Caco-2 (cell line): ENCODE measurements at regions not wholly inside any gene's neighbourhood (a gene's known extent, or its start where the extent isn't known, plus 50 kb on each side); places are given as distances from the start of the nearest gene placed in this dataset.

ENCODE experiments used
- BruUV-seq: library from RNA; stranded (reverse); fragments of 400-500 nt; replicated peaks from 2 replicates; lab custom pipeline; 2021; lab: Mats Ljungman, UMichigan
- CTCF ChIA-PET: fragments of 300-600 bp; sonication (Branson Sonifier 250); formaldehyde crosslinking; loops from one replicate; lab custom pipeline; 2022; ENCODE audit warnings: antibody characterized with exemption; lab: Charles Lee
- POLR2A ChIA-PET: fragments of 300-600 bp; sonication (Branson Sonifier 250); formaldehyde crosslinking; loops from one replicate; lab custom pipeline; 2022; ENCODE audit warnings: antibody characterized with exemption; lab: Charles Lee
- DNase-seq, 2 experiments: peaks; one replicate each; pipeline versions ENCODE4 v3.0.0 to v3.0.0-alpha.2; 2020 to 2022
- H3K27me3 ChIP-seq: replicated peaks from 2 replicates; pipeline ENCODE4 v1.6.0; 2011; ENCODE audit warnings: low read length; ENCODE audit not compliant: control insufficient read depth, insufficient read depth
- H3K36me3 ChIP-seq: 2 replicates; pipeline ENCODE4 v1.5.1; 2011; ENCODE audit warnings: low read length; ENCODE audit not compliant: control insufficient read depth, insufficient read depth
- H3K4me1 ChIP-seq: fragments of 250-450 bp; sonication (Bioruptor Pico); 2 replicates; pipeline ENCODE4 v1.5.1; 2020; ENCODE audit warnings: mild to moderate bottlenecking
- H3K4me3 ChIP-seq: 2 replicates; pipeline ENCODE4 v1.5.1; 2011; ENCODE audit warnings: low read depth, mild to moderate bottlenecking, control low read depth, low read length
- H3K9me3 ChIP-seq: fragments of 250-450 bp; sonication (Bioruptor Pico); 2 replicates; pipeline ENCODE4 v1.5.1; 2020; ENCODE audit warnings: mild to moderate bottlenecking, moderate library complexity
- H3K27ac Mint-ChIP-seq: one replicate; pipeline ENCODE4 v1.8.0; 2022; ENCODE audit warnings: mixed read lengths; ENCODE audit not compliant: unreplicated experiment
- H3K27me3 Mint-ChIP-seq: one replicate; pipeline ENCODE4 v1.8.0; 2022; ENCODE audit warnings: mixed read lengths; ENCODE audit not compliant: insufficient read depth, unreplicated experiment
- H3K36me3 Mint-ChIP-seq: one replicate; pipeline ENCODE4 v1.8.0; 2022; ENCODE audit warnings: mild to moderate bottlenecking, mixed read lengths; ENCODE audit not compliant: insufficient read depth, unreplicated experiment
- H3K4me1 Mint-ChIP-seq: one replicate; pipeline ENCODE4 v1.8.0; 2022; ENCODE audit warnings: low read depth, mixed read lengths; ENCODE audit not compliant: unreplicated experiment
- H3K4me3 Mint-ChIP-seq: one replicate; pipeline ENCODE4 v1.8.0; 2022; ENCODE audit warnings: mild to moderate bottlenecking, moderate library complexity, mixed read lengths; ENCODE audit not compliant: unreplicated experiment
- H3K9me3 Mint-ChIP-seq: one replicate; pipeline ENCODE4 v1.8.0; 2022; ENCODE audit warnings: mixed read lengths; ENCODE audit not compliant: unreplicated experiment
- CTCF ChIP-seq, 2 experiments: fragments of 200-600 bp in 1 of 2; IDR thresholded peaks; 1 replicate in 1 of 2; 2 replicates in 1 of 2; pipeline versions ENCODE4 v1.5.1 to v1.8.0; 2011 to 2022; ENCODE audit warnings: antibody characterized with exemption in 1 of 2, control low read depth in 1 of 2, inconsistent platforms in 1 of 2, low read depth in 1 of 2, low read length in 1 of 2, mild to moderate bottlenecking in 1 of 2, moderate library complexity in 1 of 2; ENCODE audit not compliant: insufficient read depth in 1 of 2, severe bottlenecking in 1 of 2, unreplicated experiment in 1 of 2
- intact Hi-C: fragments of 100-400 bp; cut with micrococcal nuclease; formaldehyde crosslinking; loops from one replicate; pipeline ENCODE4 v1.10.0; 2022; ENCODE audit not compliant: unreplicated experiment

- H3K4me3 Mint-ChIP-seq: no peak overlapping the region
- POLR2A ChIA-PET: no interaction called here
- Histone ChIP-seq H3K27me3 (no peaks in the 10 kb centered on the region), H3K4me1 (no peaks in the 10 kb centered on the region), H3K9me3 (no peaks in the 10 kb centered on the region), H3K4me3 (no peak overlapping the region), H3K36me3 (no peaks in the 10 kb centered on the region)
- no peak overlapping the region for H3K27ac Mint-ChIP-seq
- no peaks in the 10 kb centered on the region for H3K4me1 Mint-ChIP-seq
- no TSS peak for BruUV-seq
- no peaks in the 10 kb centered on the region for H3K36me3 Mint-ChIP-seq
- peaks cover 5% of the 10 kb centered on the region for H3K9me3 Mint-ChIP-seq
- no peak for TF ChIP-seq CTCF (IDR thresholded peaks at IDR 0.05; ENCODE audit: insufficient read depth in 1 of 2, low read depth in 1 of 2, low read length in 1 of 2, severe bottlenecking in 1 of 2, unreplicated experiment in 1 of 2)
- intact Hi-C loops: no loop called here
- no peaks in the 10 kb centered on the region for H3K27me3 Mint-ChIP-seq
- CTCF ChIA-PET: no interaction called here
- DNase-seq: no peak
These were observed 197.6 kb downstream of the NDUFA10 start for GRCh38 chr2:239827523-239827890.

- H3K27me3 Mint-ChIP-seq: peaks cover 1% of the 10 kb centered on the region
- CTCF ChIA-PET: no interaction called here
- Histone ChIP-seq H3K36me3 (no peaks in the 10 kb centered on the region), H3K4me3 (no peak overlapping the region), H3K4me1 (no peaks in the 10 kb centered on the region), H3K27me3 (no peaks in the 10 kb centered on the region), H3K9me3 (no peaks in the 10 kb centered on the region)
- DNase-seq: no peak
- H3K36me3 Mint-ChIP-seq: no peaks in the 10 kb centered on the region
- no TSS peak for BruUV-seq
- TF ChIP-seq CTCF (IDR thresholded peaks at IDR 0.05; ENCODE audit: insufficient read depth in 1 of 2, low read depth in 1 of 2, low read length in 1 of 2, severe bottlenecking in 1 of 2, unreplicated experiment in 1 of 2): no peak
- no peaks in the 10 kb centered on the region for H3K4me1 Mint-ChIP-seq
- no peak overlapping the region for H3K4me3 Mint-ChIP-seq
- no peaks in the 10 kb centered on the region for H3K9me3 Mint-ChIP-seq
- no peak overlapping the region for H3K27ac Mint-ChIP-seq
- POLR2A ChIA-PET: no interaction called here
- intact Hi-C loops: no loop called here
These were observed 198.2 kb downstream of the NDUFA10 start for GRCh38 chr2:239826786-239827522.

- H3K4me1 Mint-ChIP-seq: no peaks in the 10 kb centered on the region
- H3K27ac Mint-ChIP-seq: no peak overlapping the region
- H3K4me1 ChIP-seq: no peaks in the 10 kb centered on the region
- H3K36me3 Mint-ChIP-seq: no peaks in the 10 kb centered on the region
- no peak for DNase-seq
- intact Hi-C loops: no loop called here
- no peaks in the 10 kb centered on the region for H3K9me3 ChIP-seq
- no TSS peak for BruUV-seq
- ChIA-PET CTCF (no interaction called here), POLR2A (no interaction called here)
- no peaks in the 10 kb centered on the region for H3K9me3 Mint-ChIP-seq
- H3K27me3 Mint-ChIP-seq: peaks cover 6% of the 10 kb centered on the region
- no peaks in the 10 kb centered on the region for H3K27me3 ChIP-seq
- H3K36me3 ChIP-seq: no peaks in the 10 kb centered on the region
- no peak overlapping the region for H3K4me3 ChIP-seq
- TF ChIP-seq CTCF (IDR thresholded peaks at IDR 0.05; ENCODE audit: insufficient read depth in 1 of 2, low read depth in 1 of 2, low read length in 1 of 2, severe bottlenecking in 1 of 2, unreplicated experiment in 1 of 2): no peak
- no peak overlapping the region for H3K4me3 Mint-ChIP-seq
These were observed 198.8 kb downstream of the NDUFA10 start for GRCh38 chr2:239826376-239826775.
